Trophoblast cell (in vitro differentiated cells and primary cell): ENCODE measurements at regions not wholly inside any gene's neighbourhood (a gene's known extent, or its start where the extent isn't known, plus 50 kb on each side); places are given as distances from the start of the nearest gene placed in this dataset.

ENCODE experiments used
- DNase-seq, 2 donors: peaks; one replicate each; pipeline ENCODE4 v3.0.0-alpha.2; 2016
- H2AFZ ChIP-seq: 2 replicates; pipeline ENCODE4 v1.6.1; 2013; ENCODE audit warnings: low read length, moderate library complexity, mild to moderate bottlenecking; ENCODE audit not compliant: insufficient read depth, poor library complexity
- H2AK5ac ChIP-seq: 2 replicates; pipeline ENCODE4 v1.6.1; 2013; ENCODE audit warnings: mild to moderate bottlenecking, low read length
- H2BK120ac ChIP-seq: 2 replicates; pipeline ENCODE4 v1.6.1; 2013; ENCODE audit warnings: low read length, mild to moderate bottlenecking, moderate library complexity; ENCODE audit not compliant: insufficient read depth, poor library complexity
- H2BK12ac ChIP-seq: 2 replicates; pipeline ENCODE4 v1.6.1; 2013; ENCODE audit warnings: mild to moderate bottlenecking, low read length, moderate library complexity
- H2BK5ac ChIP-seq: 2 replicates; pipeline ENCODE4 v1.6.1; 2013; ENCODE audit warnings: low read length, low read depth, moderate library complexity, mild to moderate bottlenecking; ENCODE audit not compliant: poor library complexity
- H3K14ac ChIP-seq: 2 replicates; pipeline ENCODE4 v1.6.1; 2013; ENCODE audit warnings: mild to moderate bottlenecking, low read length
- H3K18ac ChIP-seq: 2 replicates; pipeline ENCODE4 v1.6.1; 2013; ENCODE audit warnings: mild to moderate bottlenecking, low read length
- H3K23ac ChIP-seq: 2 replicates; pipeline ENCODE4 v1.6.1; 2013; ENCODE audit warnings: low read length
- H3K27ac ChIP-seq: 2 replicates; pipeline ENCODE4 v1.5.1; 2013; ENCODE audit warnings: low read depth, mild to moderate bottlenecking, inconsistent platforms, low read length, moderate library complexity
- H3K27me3 ChIP-seq: 2 replicates; pipeline ENCODE4 v1.6.1; 2013; ENCODE audit warnings: inconsistent platforms, mild to moderate bottlenecking, low read length, moderate library complexity; ENCODE audit not compliant: insufficient read depth
- H3K36me3 ChIP-seq, 2 experiments: 1 replicate in 1 of 2; 2 replicates in 1 of 2; pipeline ENCODE4 v1.6.1; 2013; ENCODE audit warnings: low read length in 2 of 2, mild to moderate bottlenecking in 2 of 2, moderate library complexity in 1 of 2; ENCODE audit not compliant: insufficient read depth in 2 of 2, control insufficient read depth in 1 of 2
- H3K4ac ChIP-seq: 2 replicates; pipeline ENCODE4 v1.6.1; 2013; ENCODE audit warnings: low read depth, mild to moderate bottlenecking, low read length, moderate library complexity
- H3K4me1 ChIP-seq, 2 experiments: 1 replicate in 1 of 2; 2 replicates in 1 of 2; pipeline ENCODE4 v1.6.1; 2013; ENCODE audit warnings: low read length in 2 of 2, mild to moderate bottlenecking in 2 of 2, moderate library complexity in 1 of 2; ENCODE audit not compliant: insufficient read depth in 2 of 2, control insufficient read depth in 1 of 2
- H3K4me2 ChIP-seq: 2 replicates; pipeline ENCODE4 v1.6.1; 2013; ENCODE audit warnings: inconsistent platforms, mild to moderate bottlenecking, low read length, moderate library complexity
- H3K4me3 ChIP-seq: 2 replicates; pipeline ENCODE4 v1.5.1; 2013; ENCODE audit warnings: mild to moderate bottlenecking, low read depth, low read length, inconsistent platforms
- H3K79me1 ChIP-seq: one replicate; pipeline ENCODE4 v1.6.1; 2013; ENCODE audit warnings: low read length
- H3K79me2 ChIP-seq: 2 replicates; pipeline ENCODE4 v1.6.1; 2013; ENCODE audit warnings: low read length, mild to moderate bottlenecking; ENCODE audit not compliant: control insufficient read depth, insufficient read depth, poor library complexity
- H3K9ac ChIP-seq: 2 replicates; pipeline ENCODE4 v1.6.1; 2013; ENCODE audit warnings: mild to moderate bottlenecking, low read length
- H3K9me3 ChIP-seq: 2 replicates; pipeline ENCODE4 v1.6.1; 2013; ENCODE audit warnings: low read depth, mild to moderate bottlenecking, control low read depth, inconsistent platforms, low read length; ENCODE audit not compliant: insufficient read depth
- H4K12ac ChIP-seq: 2 replicates; pipeline ENCODE4 v1.6.1; 2013; ENCODE audit warnings: low read depth, mild to moderate bottlenecking, low read length, moderate library complexity
- H4K8ac ChIP-seq: 2 replicates; pipeline ENCODE4 v1.6.1; 2013; ENCODE audit warnings: low read depth, mild to moderate bottlenecking, low read length, moderate library complexity
- H4K91ac ChIP-seq: one replicate; pipeline ENCODE4 v1.6.1; 2013; ENCODE audit warnings: low read depth, mild to moderate bottlenecking, low read length, moderate library complexity
- WGBS: extraction: QIAGEN DNeasy Blood & Tissue Kit; methylation state at CpG from one replicate; pipeline ENCODE4 v1.1.7; 2013; ENCODE audit warnings: missing lambda C conversion rate; ENCODE audit not compliant: insufficient read length, insufficient coverage; ENCODE audit errors: extremely low coverage; 5-methylcytosine and 5-hydroxymethylcytosine counted together

GRCh38 chr2:126299469-126299976 is 356.4 kb upstream of the GYPC start:
- no peak overlapping the region for H3K4ac ChIP-seq
- no peak overlapping the region for H4K12ac ChIP-seq
- no peak overlapping the region for H3K18ac ChIP-seq
- DNase-seq = no peak
- H3K79me1 ChIP-seq = no peaks in the 10 kb centered on the region
- WGBS = no CpG with 5 or more reads among the region's 2 CpGs
- H2BK120ac ChIP-seq = no peak overlapping the region
- H3K36me3 ChIP-seq = no peaks in the 10 kb centered on the region
- H3K23ac ChIP-seq = no peak overlapping the region
- no peak overlapping the region for H3K4me3 ChIP-seq
- H2BK5ac ChIP-seq = no peak overlapping the region
- no peak overlapping the region for H3K14ac ChIP-seq
- no peak overlapping the region for H2AFZ ChIP-seq
- H3K4me1 ChIP-seq = no peaks in the 10 kb centered on the region
- no peak overlapping the region for H4K8ac ChIP-seq
- H3K79me2 ChIP-seq = no peaks in the 10 kb centered on the region
- no peaks in the 10 kb centered on the region for H3K27me3 ChIP-seq
- H3K9ac ChIP-seq = no peak overlapping the region
- no peak overlapping the region for H2BK12ac ChIP-seq
- H4K91ac ChIP-seq = no peak overlapping the region
- H3K27ac ChIP-seq = no peak overlapping the region
- H2AK5ac ChIP-seq = no peak overlapping the region
- H3K9me3 ChIP-seq = no peaks in the 10 kb centered on the region
- no peak overlapping the region for H3K4me2 ChIP-seq

- H3K27me3 ChIP-seq = no peaks in the 10 kb centered on the region
- H3K27ac ChIP-seq = no peak overlapping the region
- no peak overlapping the region for H3K9ac ChIP-seq
- no peak overlapping the region for H3K4me2 ChIP-seq
- H2BK12ac ChIP-seq = no peak overlapping the region
- no peaks in the 10 kb centered on the region for H3K9me3 ChIP-seq
- H2BK120ac ChIP-seq = no peak overlapping the region
- H3K4me3 ChIP-seq = no peak overlapping the region
- no peaks in the 10 kb centered on the region for H3K36me3 ChIP-seq
- no peak for DNase-seq
- H3K4me1 ChIP-seq = no peaks in the 10 kb centered on the region
- no peak overlapping the region for H4K8ac ChIP-seq
- H4K12ac ChIP-seq = no peak overlapping the region
- no peak overlapping the region for H2BK5ac ChIP-seq
- no peak overlapping the region for H2AFZ ChIP-seq
- no peaks in the 10 kb centered on the region for H3K79me2 ChIP-seq
- no peaks in the 10 kb centered on the region for H3K79me1 ChIP-seq
- H3K4ac ChIP-seq = no peak overlapping the region
- no CpG with 5 or more reads among the region's 1 CpG for WGBS
- H3K23ac ChIP-seq = no peak overlapping the region
- H3K18ac ChIP-seq = no peak overlapping the region
- H4K91ac ChIP-seq = no peak overlapping the region
- no peak overlapping the region for H3K14ac ChIP-seq
- no peak overlapping the region for H2AK5ac ChIP-seq
Observed at GRCh38 chr2:126300348-126300747, 355.6 kb upstream of the GYPC start.

GRCh38 chr2:126302043-126302442 is 353.9 kb upstream of the GYPC start:
- H3K79me2 ChIP-seq = no peaks in the 10 kb centered on the region
- H2BK120ac ChIP-seq = no peak overlapping the region
- no peak overlapping the region for H4K12ac ChIP-seq
- H3K23ac ChIP-seq = no peak overlapping the region
- no peaks in the 10 kb centered on the region for H3K36me3 ChIP-seq
- H4K8ac ChIP-seq = no peak overlapping the region
- no peak overlapping the region for H2BK5ac ChIP-seq
- H2AFZ ChIP-seq = no peak overlapping the region
- H4K91ac ChIP-seq = no peak overlapping the region
- no peaks in the 10 kb centered on the region for H3K9me3 ChIP-seq
- H3K4me1 ChIP-seq = no peaks in the 10 kb centered on the region
- no peak overlapping the region for H3K27ac ChIP-seq
- no peak overlapping the region for H2BK12ac ChIP-seq
- no peaks in the 10 kb centered on the region for H3K79me1 ChIP-seq
- no peak overlapping the region for H3K18ac ChIP-seq
- no peak overlapping the region for H3K4ac ChIP-seq
- no peaks in the 10 kb centered on the region for H3K27me3 ChIP-seq
- no peak overlapping the region for H3K9ac ChIP-seq
- no peak overlapping the region for H3K4me2 ChIP-seq
- H3K4me3 ChIP-seq = no peak overlapping the region
- no peak for DNase-seq
- no peak overlapping the region for H2AK5ac ChIP-seq
- no CpG with 5 or more reads among the region's 3 CpGs for WGBS
- H3K14ac ChIP-seq = no peak overlapping the region

- Histone ChIP-seq H3K79me1 (no peaks in the 10 kb centered on the region), H3K4me2 (no peak overlapping the region), H2BK12ac (no peak overlapping the region), H3K9ac (no peak overlapping the region), H2BK120ac (no peak overlapping the region), H3K4ac (no peak overlapping the region), H4K12ac (no peak overlapping the region), H3K27ac (no peak overlapping the region), H3K14ac (no peak overlapping the region), H2BK5ac (no peak overlapping the region), H3K4me1 (no peaks in the 10 kb centered on the region), H2AFZ (no peak overlapping the region), H2AK5ac (no peak overlapping the region), H4K91ac (no peak overlapping the region), H3K9me3 (no peaks in the 10 kb centered on the region), H3K4me3 (no peak overlapping the region), H4K8ac (no peak overlapping the region), H3K18ac (no peak overlapping the region), H3K27me3 (no peaks in the 10 kb centered on the region), H3K79me2 (no peaks in the 10 kb centered on the region), H3K36me3 (no peaks in the 10 kb centered on the region), H3K23ac (no peak overlapping the region)
- no CpG with 5 or more reads among the region's 5 CpGs for WGBS
- DNase-seq = no peak
Observed at GRCh38 chr2:126303113-126303512, 352.8 kb upstream of the GYPC start.
